HG02763 (cell line): ENCODE measurements at regions not wholly inside any gene's neighbourhood (a gene's known extent, or its start where the extent isn't known, plus 50 kb on each side); places are given as distances from the start of the nearest gene placed in this dataset.
"Not testable (repeated sequence)": the region's sequence is repeated elsewhere in the genome, so short reads cannot be mapped to it uniquely, and the experiment has no call there.

Experiments
- ATAC-seq: cut with Tn5 transposase; IDR thresholded peaks from one replicate; pipeline ENCODE4 v1.9.1; 2021; ENCODE audit warnings: mild to moderate bottlenecking, moderate library complexity; ENCODE audit not compliant: unreplicated experiment

DNA sequence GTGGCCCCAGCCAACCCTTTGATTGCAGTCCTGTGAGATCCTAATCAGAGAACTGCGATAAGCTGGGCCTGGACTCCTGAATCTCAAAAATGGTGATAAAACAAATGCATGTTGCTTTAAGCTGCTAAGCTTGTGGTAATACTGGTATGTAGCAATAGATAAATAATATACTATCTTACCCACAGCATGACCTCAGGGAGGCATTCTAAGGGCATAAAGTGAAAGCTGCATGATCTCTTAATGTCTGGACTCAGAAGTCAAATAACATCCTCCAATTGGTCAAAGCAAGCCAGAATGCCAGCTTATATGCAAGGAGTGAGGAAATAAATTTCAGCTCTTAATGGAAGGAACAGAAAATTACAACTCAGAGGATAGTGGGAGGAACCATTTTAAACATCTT lies 246.1 kb downstream of the FSIP2 start:
- no peak for ATAC-seq

- not testable (repeated sequence) for ATAC-seq
Measured at GRCh38 chr2:185988907-185989306, 250.3 kb downstream of the FSIP2 start.

DNA sequence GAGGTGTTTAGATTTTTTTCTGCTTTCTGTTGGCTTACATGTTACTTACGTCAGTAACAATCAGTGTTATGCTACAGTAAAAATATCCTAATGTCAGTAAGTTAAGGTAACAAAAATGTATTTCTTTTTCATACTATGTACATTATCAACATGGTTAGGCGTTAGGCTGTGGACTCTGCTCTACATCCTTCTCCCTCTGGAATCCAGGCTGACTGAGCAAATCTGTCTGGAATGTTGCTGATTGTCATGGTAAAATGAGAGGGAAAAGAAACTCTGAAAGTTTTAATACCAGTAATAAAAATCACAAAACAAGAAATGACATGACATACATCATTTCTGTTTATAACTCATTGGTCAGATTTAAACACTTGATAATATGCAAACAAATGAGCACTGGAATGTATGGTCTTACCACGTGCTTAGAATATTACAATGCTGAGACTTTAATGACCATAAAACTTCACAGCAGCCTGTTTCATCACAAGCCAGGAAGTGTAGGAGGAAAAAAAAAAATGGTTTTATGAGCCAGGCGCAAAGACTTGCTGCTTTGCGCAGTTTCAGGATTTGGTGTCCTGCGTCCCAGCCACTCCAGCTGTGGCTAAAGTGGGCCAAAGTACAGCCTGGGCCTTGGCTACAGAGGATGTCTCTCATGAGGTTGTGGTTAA lies 252.4 kb downstream of the FSIP2 start:
- ATAC-seq: no peak

GRCh38 chr2:185998562-185999070 lies 260.0 kb downstream of the FSIP2 start:
- ATAC-seq: no peak

GRCh38 chr2:186009341-186009740 lies 270.7 kb downstream of the FSIP2 start:
- ATAC-seq: no peak

DNA sequence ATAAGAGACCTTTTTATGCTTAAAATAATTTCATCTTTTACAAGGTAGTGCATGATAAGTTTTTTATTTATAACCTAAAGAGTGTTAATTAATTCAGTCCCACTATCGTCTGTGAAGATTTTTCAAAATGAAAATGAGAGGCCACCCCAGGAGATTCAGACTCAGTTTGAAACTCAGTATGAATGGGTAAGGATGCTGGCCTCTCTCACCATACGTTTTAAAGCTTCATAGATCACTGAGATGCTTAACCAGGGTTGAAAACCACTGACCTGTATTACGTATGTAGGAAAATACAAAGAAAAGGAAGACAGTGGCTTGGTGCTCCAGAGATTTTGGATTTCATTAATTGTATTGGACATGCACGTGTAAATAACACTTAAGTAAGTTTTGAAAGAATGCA lies 278.7 kb downstream of the FSIP2 start:
- no peak for ATAC-seq

- ATAC-seq: no peak
Measured at GRCh38 chr2:186024921-186025320, 286.3 kb downstream of the FSIP2 start.

- ATAC-seq: no peak
Measured at GRCh38 chr2:186027922-186028321, 289.3 kb downstream of the FSIP2 start.

DNA sequence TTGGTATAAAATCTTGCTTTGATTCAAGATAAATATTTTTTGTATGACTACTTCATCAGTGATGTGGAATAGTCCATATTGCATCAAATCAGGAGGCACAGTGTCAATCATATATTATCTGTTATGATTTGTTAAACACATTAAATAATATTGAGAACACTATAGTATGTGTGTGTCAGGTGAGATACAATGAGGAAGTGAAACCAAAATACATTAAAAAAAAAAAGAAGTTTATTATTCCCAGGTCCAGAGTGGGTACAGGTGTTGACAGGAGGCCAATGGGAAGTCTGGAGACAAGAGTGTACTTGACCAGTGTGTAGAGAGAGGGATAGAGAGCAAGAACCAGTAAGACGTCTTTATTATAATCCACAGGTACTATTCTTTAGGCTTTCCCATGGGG lies 292.6 kb downstream of the FSIP2 start:
- no peak for ATAC-seq

DNA sequence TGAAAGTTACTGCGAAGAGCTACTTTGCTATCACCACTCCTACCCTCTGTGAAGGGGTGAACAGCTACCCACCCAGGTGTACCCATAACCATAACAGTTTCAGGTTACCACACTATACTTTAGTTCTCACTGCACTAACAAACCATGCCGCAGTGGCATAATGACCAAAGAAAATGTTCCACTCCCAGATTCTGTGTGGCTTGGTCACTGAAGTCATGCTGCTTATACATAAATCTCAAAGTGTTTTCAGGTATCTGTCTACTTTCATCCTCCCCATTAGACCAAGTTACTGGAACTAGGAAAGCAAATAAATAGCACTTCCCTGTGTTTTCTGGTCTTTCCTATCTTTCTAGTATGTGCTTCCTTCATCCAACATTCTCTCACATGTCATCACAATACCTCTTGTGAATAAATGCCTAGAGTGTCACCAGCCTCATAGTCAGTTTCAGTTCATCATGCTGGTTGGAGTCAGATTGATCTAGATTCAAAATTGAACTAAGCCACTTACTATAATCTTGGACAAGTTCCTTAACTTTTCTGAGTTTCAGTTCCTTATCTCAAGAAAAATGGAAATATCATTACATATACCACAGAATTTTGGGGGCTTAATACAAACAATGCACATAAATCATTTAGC lies 293.6 kb downstream of the FSIP2 start:
- no peak for ATAC-seq

GRCh38 chr2:186032930-186033329 lies 294.3 kb downstream of the FSIP2 start:
- no peak for ATAC-seq

DNA sequence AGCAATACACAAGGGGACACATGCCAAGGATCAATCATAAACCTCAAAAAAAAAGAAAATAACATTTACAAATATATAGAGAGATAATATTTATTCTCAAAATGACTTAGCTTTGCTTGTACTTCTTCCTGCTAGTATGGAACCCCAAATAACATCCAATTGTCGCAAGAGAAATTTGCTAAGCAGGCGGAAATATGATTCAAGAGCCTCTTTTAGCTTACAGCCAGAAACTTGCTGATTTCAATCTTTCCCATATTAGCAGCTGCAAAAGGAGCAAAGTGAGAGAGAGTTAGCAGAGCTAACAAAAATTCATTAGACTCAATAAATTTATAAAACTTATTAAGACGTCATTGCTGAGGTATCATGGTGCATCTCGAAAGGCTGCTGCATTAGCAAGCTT lies 294.9 kb downstream of the FSIP2 start:
- ATAC-seq: no peak

- ATAC-seq: no peak
Measured at GRCh38 chr2:186036862-186037449, 298.4 kb downstream of the FSIP2 start.

- ATAC-seq: no peak
Measured at GRCh38 chr2:186042207-186043028, 303.8 kb downstream of the FSIP2 start.

- ATAC-seq: no peak
Measured at GRCh38 chr2:186044761-186045160, 306.2 kb downstream of the FSIP2 start.

- no peak for ATAC-seq
Measured at GRCh38 chr2:186052930-186053329, 314.3 kb downstream of the FSIP2 start.

DNA sequence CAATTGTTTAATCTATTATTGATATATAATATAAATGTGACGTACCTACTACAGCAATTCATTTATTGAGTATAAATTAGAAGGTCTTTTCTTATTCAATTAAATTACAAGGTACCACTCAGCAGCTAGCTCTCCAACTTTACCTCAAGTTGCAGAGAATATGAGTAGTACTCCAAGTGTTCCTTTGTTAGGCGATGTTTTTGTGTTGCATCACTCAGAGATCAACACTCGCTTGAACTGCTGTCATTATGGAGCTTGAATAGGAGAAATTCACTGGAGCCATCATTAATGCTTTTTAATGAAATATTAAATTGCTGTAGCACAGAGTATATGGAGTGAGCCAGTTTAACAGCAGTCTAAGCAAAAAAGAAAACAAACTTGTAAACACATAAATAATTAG lies 320.0 kb downstream of the FSIP2 start:
- ATAC-seq: no peak

GRCh38 chr2:186059096-186059495 lies 320.5 kb downstream of the FSIP2 start:
- ATAC-seq: no peak

DNA sequence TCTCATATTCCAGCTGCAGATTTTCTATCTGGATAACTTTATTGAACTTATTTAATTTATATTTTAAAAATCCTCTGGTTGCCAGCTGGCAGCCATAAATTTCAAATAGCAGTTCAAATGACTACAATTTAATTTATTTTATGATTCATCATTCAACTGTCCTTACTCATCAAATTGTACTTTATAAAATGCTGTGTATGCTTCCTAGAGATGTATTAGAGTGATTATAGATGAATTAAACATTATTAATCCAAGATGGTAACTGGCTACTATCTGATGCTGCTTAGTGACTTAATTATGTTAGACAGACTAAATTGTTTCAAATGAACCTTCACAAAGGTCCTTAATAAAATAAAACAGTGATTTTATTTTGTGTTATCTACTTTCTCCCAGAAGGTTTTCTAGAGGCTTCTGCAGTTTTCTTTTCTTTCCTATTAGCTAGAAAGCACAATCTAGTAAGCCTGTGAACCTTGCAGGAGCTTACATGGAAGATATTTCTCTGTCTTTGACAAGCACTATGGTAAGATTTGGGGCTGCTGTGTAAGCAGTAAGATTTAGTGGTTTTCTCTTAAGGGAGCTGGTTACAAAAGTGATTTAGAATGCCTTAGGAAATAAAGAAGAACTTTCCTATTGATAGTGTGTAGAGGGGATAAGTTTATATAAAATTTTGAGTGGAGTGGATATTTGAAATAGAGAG lies 322.3 kb downstream of the FSIP2 start:
- no peak for ATAC-seq

GRCh38 chr2:186064507-186064906 lies 325.9 kb downstream of the FSIP2 start:
- no peak for ATAC-seq

GRCh38 chr2:186065491-186065890 lies 326.9 kb downstream of the FSIP2 start:
- ATAC-seq: no peak
